SKM-1 treated with dmso at 0.1 percent for 144 hours (cell line): ENCODE measurements at regions not wholly inside any gene's neighbourhood (a gene's known extent, or its start where the extent isn't known, plus 50 kb on each side); places are given as distances from the start of the nearest gene placed in this dataset.

Experiments used
- DNase-seq: peaks from one replicate; lab custom pipeline; 2025; ENCODE audit not compliant: unreplicated experiment; lab: John Stamatoyannopoulos, UW

DNA sequence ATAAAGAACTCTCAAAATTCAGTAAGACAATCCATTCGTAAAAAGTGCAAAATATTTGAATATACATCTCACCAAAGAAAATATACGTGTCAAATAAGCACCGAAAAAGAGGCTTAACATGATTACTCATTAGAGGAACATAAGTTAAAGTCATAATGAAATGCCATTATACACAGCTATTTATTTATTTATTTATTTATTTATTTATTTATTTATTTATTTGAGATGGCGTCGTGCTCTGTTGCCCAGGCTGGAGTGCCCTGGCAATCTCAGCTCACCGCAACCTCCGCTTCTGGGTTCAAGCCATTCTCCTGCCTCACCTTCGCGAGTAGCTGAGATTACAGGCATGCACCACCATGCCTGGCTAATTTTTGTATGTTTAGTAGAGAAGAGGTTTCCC lies 203.6 kb upstream of the UBASH3B start:
- DNase-seq, result no peak

- DNase-seq, result no peak
These were observed 213.9 kb upstream of the UBASH3B start for GRCh38 chr11:122441666-122442035.

- no peak for DNase-seq
These were observed 214.5 kb upstream of the UBASH3B start for GRCh38 chr11:122440811-122441665.

DNA sequence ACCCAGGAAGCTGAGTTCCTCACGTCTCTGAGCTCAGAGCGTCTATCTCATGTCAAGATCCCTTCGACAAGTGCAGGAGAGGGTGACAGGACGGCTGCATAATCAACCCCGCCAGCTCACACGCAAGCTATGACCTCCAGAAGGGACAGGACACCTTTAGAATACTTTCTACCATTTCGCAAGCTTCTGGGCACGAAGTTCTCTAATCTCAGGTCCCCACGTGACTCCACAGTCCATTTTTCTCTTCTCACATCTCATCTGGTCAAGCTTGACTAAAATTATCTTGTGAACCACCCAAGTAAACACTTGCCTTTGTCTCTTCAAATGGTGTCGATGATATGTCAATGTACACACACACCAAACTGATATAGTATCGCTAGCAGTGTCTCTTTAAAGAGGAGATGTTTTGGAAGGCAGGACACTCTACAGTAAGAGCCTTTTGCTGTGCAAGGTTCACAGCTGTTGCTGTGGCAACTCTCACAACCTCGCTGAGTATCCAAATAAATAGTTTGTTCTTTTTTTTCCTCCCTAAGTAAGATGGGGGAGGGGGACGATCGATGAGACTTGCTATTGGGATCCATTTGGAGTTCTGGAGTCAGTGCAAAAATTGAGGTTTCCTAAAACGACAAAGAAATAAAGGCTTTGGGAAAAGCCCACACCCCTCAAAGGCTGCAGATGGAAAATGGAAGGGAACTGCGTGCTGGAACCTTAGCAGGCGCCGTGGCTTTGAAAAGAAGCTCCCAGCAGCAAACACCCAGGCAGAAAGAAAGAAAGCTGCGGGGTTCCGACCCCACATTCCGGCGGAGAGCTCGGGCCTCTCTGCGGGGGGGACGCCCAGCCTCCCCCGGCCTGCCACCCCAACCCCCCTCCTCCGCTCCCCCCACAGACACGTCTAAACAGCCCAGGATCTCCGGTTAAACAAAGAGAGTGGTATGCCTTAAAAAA lies 215.4 kb upstream of the UBASH3B start:
- peak; percentile 20 for DNase-seq

GRCh38 chr11:122436188-122436555 lies 219.3 kb upstream of the UBASH3B start:
- DNase-seq, result no peak

- no peak for DNase-seq
These were observed 219.9 kb upstream of the UBASH3B start for GRCh38 chr11:122435540-122436187.

DNA sequence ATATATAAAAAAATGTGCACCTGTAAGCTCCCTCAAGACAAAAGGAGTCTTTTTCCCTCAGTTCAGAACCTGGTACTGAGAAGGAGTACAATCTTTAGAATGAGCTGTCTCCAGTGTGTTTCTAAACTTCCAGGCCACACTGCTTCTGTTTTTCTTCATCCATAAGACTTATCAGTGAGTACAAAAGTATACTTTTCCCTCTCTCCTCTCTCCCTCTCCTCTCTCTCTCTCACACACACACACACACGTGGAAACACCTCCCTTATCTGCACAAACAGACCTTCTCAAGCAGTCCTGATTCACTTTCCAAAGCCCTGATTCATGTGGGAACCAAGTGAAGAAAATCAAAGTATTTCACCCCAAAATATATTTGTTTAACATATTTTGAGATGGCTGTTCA lies 220.7 kb upstream of the UBASH3B start:
- DNase-seq, result no peak

DNA sequence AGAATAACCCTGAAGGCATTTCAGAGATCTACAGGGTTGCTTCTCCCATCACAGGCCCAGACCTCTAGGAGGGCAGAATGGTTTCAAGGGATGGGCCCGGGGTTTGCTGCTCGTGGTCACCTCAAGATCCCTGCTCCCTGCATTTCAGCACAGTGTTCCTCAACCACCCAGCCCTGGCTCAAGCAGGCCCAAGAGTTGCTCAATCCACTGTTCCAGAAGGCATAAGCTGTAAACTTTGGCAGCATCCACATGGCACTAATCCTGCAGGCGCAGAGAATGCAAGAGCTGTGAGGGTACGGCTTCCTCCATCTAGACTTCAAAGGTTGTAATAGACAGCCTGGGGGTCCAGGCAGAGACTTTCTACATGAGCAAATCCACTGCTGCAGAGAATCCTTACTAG lies 225.0 kb upstream of the UBASH3B start:
- DNase-seq, result no peak

- no peak for DNase-seq
These were observed 229.4 kb upstream of the UBASH3B start for GRCh38 chr11:122426073-122426472.

DNA sequence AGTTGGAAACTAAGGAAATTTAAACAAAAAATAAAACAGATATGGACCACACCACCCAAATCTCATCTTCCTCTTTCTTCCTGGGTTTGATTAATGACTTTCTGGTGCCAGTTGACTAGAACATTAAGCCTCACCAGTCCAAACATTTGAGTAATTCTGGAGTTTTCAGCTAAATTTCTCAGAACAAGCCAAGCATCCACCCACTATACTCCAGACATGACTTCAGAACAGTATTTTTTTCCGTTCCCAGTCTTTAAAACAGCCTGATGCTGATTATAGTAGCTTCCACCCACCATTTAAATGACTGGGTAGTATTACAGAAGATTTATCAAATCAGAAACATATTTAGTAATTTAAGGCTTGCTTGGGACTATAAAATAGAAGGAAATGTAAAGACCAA lies 230.9 kb upstream of the UBASH3B start:
- no peak for DNase-seq

DNA sequence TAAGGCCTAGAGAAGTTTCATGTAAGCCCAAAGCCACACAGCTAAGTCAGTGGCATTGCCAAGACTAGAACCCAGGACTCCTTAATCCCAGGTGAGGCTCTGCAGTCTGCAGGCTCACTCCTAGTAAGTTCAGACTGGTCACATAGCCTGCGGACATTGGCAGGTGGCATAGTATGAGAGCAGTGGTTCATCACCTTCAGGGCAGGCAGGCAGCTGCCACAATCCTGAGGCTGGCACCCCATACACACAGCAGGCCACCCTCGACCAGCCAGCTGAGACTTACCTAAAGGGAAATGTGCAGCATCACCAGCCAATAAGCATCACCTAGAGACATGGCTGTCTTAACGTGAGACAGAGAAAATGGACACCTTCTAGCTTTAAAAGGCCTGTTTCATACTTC lies 231.6 kb upstream of the UBASH3B start:
- no peak for DNase-seq

GRCh38 chr11:122423273-122423672 lies 232.2 kb upstream of the UBASH3B start:
- DNase-seq, result no peak

GRCh38 chr11:122422682-122423081 lies 232.8 kb upstream of the UBASH3B start:
- no peak for DNase-seq

DNA sequence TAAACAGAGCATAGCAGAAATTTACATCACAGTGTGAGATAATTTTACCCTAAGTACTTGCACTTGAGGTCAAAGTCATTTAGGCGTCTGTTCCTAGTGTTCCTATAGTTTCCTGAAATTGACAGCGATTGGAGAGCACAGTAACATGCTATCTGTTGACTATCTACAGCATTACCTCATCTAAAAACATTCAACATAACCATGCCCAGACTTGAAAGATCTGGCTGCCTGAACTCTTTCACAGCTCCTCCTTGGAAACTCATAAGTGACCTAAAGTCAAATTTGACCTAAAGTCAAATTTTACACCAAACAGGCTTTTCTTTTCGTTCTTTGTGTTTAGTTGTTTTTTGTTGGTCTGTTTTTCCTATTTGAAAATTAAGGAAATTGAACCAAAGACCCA lies 233.8 kb upstream of the UBASH3B start:
- DNase-seq, result no peak

- DNase-seq, result no peak
These were observed 237.5 kb upstream of the UBASH3B start for GRCh38 chr11:122418032-122418431.

GRCh38 chr11:122414406-122415018 lies 241.0 kb upstream of the UBASH3B start:
- DNase-seq, result no peak

DNA sequence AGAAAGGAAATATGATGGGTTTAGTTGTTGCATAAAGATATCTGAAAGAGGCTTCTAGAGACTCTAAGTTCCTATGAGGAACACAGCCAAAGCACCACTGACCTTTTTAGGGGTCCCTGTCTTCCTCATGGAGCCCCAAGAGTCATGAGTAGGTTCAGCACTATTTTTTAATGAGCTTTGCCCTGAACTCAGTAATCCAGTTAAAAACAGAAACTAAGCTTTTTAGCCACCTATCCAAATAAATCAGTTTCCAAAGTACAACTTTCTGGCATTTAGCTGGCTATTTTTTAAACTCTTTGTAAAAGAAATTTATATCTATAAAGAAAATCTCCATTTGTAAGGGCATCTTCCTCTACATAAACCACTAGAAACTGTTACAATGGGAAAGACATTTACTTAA lies 241.8 kb upstream of the UBASH3B start:
- no peak for DNase-seq

- no peak for DNase-seq
These were observed 242.9 kb upstream of the UBASH3B start for GRCh38 chr11:122412581-122412980.

DNA sequence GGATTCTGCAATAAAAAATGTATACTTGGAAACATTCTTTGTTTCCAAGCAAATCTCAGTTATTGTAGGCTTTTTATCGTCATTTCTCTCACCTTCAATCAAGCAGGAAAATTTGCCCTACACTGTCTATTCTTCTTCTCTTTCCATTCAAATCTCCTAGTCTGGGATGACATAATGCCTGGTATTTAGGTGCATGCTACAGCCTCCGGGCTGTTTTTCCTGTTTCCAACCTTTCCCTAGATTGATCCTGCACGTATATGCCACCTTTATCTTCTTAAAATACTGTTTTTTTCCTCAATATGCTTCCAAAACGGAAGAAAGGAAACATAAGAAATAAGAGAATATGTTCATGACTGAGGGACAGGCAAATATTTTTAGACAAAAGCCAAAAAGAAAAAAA lies 249.1 kb upstream of the UBASH3B start:
- DNase-seq, result no peak

- no peak for DNase-seq
These were observed 249.8 kb upstream of the UBASH3B start for GRCh38 chr11:122405547-122406341.
